Left lung (tissue), 4 donors: ENCODE measurements at regions not wholly inside any gene's neighbourhood (a gene's known extent, or its start where the extent isn't known, plus 50 kb on each side); places are given as distances from the start of the nearest gene placed in this dataset.

ENCODE experiments used
- ATAC-seq: fragments of 200-7000 bp; cut with Tn5 transposase; one replicate; pipeline ENCODE4 v1.9.1; 2020; ENCODE audit warnings: moderate library complexity
- DNase-seq, 4 donors: peaks; one replicate each; pipeline ENCODE4 v3.0.0-alpha.2; 2013 to 2020
- H3K27ac ChIP-seq, 2 donors: fragments of 200-600 bp; sonication (generic) in 1 of 2; one replicate each; pipeline versions ENCODE4 v1.5.0 to v1.8.0; 2020 to 2021
- H3K27me3 ChIP-seq, 2 donors: fragments of 200-600 bp; sonication (generic) in 1 of 2; one replicate each; pipeline versions ENCODE4 v1.5.0 to v1.8.0; 2020 to 2021
- H3K36me3 ChIP-seq, 2 donors: fragments of 200-600 bp; sonication (generic) in 1 of 2; one replicate each; pipeline versions ENCODE4 v1.5.0 to v1.8.0; 2020 to 2021
- H3K4me1 ChIP-seq, 2 donors: fragments of 200-600 bp; one replicate each; pipeline ENCODE4 v1.8.0; 2021
- H3K4me3 ChIP-seq, 2 donors: fragments of 200-600 bp; sonication (generic) in 1 of 2; one replicate each; pipeline versions ENCODE4 v1.5.0 to v1.8.0; 2020 to 2021; ENCODE audit warnings: mild to moderate bottlenecking in 1 of 2
- H3K9me3 ChIP-seq, 2 donors: fragments of 200-600 bp; sonication (generic) in 1 of 2; one replicate each; pipeline versions ENCODE4 v1.5.0 to v1.8.0; 2020 to 2021
- CTCF ChIP-seq, 2 donors: fragments of 200-600 bp; sonication (generic) in 1 of 2; IDR thresholded peaks; one replicate each; pipeline versions ENCODE4 v1.5.0 to v1.8.0; 2021; ENCODE audit warnings: antibody characterized with exemption in 2 of 2
- intact Hi-C, 2 donors: fragments of 100-400 bp; cut with DNase I; formaldehyde crosslinking; loops; one replicate each; pipeline versions ENCODE4 v1.11.2 to v1.14.2; 2022
- donor health status: DM: no; HTN: yes; CAD: no.
- donor health status: DM: no; HTN: no; CAD: no.

- Histone ChIP-seq H3K27me3 (no peaks in the 10 kb centered on the region), H3K27ac (no peak overlapping the region), H3K9me3 (no peaks in the 10 kb centered on the region), H3K4me1 (no peaks in the 10 kb centered on the region), H3K4me3 (no peak overlapping the region), H3K36me3 (no peaks in the 10 kb centered on the region)
- no peak for TF ChIP-seq CTCF (IDR thresholded peaks at IDR 0.05)
- DNase-seq (no peak), ATAC-seq (no peak)
- intact Hi-C loops = no loop called here
Measured at GRCh38 chr1:222020553-222020952, 278.7 kb upstream of the DUSP10 start.

DNA sequence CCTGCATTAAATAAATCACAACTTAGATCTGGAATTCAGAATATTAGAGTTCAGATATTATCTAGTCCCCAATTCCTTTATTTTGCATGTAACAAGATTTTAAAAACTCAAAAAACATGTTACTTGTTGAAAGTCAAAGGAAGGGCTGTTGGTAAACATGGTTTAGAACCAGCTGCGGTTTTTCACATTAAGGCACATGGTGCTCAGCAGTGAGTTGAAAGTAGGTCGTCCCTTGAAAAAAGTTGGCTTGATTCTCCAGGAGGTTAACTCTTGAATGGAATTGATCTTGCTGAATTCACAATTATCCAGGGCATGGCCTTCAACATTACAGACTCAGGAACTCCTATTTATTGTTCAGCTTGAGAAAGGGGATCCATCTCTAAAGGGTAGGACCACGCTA is 277.1 kb upstream of the DUSP10 start:
- no peak for TF ChIP-seq CTCF (IDR thresholded peaks at IDR 0.05)
- no peaks in the 10 kb centered on the region for H3K9me3 ChIP-seq
- DNase-seq (no peak), ATAC-seq (no peak)
- intact Hi-C loops = no loop called here
- H3K4me3 ChIP-seq = no peak overlapping the region
- no peaks in the 10 kb centered on the region for H3K27me3 ChIP-seq
- no peaks in the 10 kb centered on the region for H3K36me3 ChIP-seq
- no peak overlapping the region for H3K27ac ChIP-seq
- H3K4me1 ChIP-seq = no peaks in the 10 kb centered on the region

DNA sequence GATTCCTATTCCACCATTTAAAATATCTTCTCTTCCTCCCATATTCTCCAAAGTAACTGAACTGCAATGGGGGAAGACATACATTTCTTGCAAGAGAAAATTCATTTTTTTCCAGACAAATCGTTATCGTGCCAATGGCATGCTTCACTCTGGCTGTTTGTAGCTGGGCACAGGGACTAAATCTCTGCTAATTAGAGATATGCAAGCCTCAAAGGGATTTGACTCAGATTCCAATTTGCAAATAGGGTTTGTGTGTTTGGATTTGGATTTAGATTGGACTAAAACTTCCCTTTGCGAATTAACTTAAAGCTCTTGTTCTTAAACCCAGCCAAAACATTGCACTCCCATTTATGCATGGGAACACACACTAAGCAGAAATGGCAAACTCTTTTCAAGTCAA is 276.2 kb upstream of the DUSP10 start:
- TF ChIP-seq CTCF (IDR thresholded peaks at IDR 0.05) = no peak
- no peak for ATAC-seq
- no peak overlapping the region for H3K4me3 ChIP-seq
- no peak overlapping the region for H3K27ac ChIP-seq
- no peaks in the 10 kb centered on the region for H3K36me3 ChIP-seq
- no peaks in the 10 kb centered on the region for H3K27me3 ChIP-seq
- no peaks in the 10 kb centered on the region for H3K4me1 ChIP-seq
- no peaks in the 10 kb centered on the region for H3K9me3 ChIP-seq
- intact Hi-C loops = no loop called here
- no peak for DNase-seq

DNA sequence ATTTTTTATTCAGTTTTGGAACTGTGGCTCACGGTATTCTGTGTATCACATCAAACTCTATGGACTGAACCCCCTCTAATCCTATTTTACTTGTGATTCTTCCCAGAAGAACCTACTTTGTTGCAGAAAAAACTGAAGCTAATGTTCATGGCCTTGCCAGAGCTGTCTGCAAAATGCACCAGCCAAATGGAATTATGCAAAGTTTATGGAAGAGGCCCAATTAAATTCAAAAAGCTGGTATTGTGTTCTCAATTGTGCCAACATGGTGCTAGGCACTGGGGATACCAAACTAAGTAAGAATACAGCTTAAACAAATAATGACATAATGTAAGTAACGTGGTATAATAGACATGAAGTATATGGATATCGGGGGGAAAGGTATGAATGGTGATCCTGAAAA is 273.8 kb upstream of the DUSP10 start:
- Histone ChIP-seq H3K9me3 (no peaks in the 10 kb centered on the region), H3K27ac (no peak overlapping the region), H3K4me3 (no peak overlapping the region), H3K4me1 (no peaks in the 10 kb centered on the region), H3K27me3 (no peaks in the 10 kb centered on the region), H3K36me3 (no peaks in the 10 kb centered on the region)
- no peak for ATAC-seq
- TF ChIP-seq CTCF (IDR thresholded peaks at IDR 0.05) = no peak
- intact Hi-C loops = no loop called here
- DNase-seq = no peak

DNA sequence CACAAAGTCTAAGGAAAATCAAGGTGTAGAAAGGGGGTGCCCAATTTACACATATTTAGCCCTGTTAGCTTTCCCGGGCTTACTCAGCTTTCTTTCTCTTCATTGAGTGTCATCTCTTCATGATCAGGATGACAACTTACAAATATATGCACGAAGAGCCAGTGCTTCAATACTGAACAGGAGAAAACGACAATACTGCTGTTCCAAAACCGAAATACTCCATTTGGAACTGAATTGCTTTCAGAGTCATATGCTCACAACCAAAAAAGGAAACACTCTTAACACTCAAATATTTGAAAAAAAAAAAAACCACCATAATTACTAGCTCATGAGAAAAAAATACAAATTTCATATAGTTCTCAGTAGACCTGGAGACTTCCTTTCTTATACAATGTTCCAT is 272.1 kb upstream of the DUSP10 start:
- no peaks in the 10 kb centered on the region for H3K4me1 ChIP-seq
- H3K27ac ChIP-seq = no peak overlapping the region
- H3K36me3 ChIP-seq = no peaks in the 10 kb centered on the region
- H3K27me3 ChIP-seq = no peaks in the 10 kb centered on the region
- no peak for TF ChIP-seq CTCF (IDR thresholded peaks at IDR 0.05)
- H3K9me3 ChIP-seq = no peaks in the 10 kb centered on the region
- intact Hi-C loops = no loop called here
- DNase-seq = no peak
- H3K4me3 ChIP-seq = no peak overlapping the region
- no peak for ATAC-seq
